K562 (cell line): ENCODE measurements at regions not wholly inside any gene's neighbourhood (a gene's known extent, or its start where the extent isn't known, plus 50 kb on each side); places are given as distances from the start of the nearest gene placed in this dataset.

Source experiments
- ATAC-seq: fragments of 200-7000 bp; cut with Tn5 transposase; 3 replicates; pipeline ENCODE4 v1.9.1; 2020; ENCODE audit warnings: moderate library complexity
- BruUV-seq: library from RNA; stranded (reverse); fragments of 400-500 nt; replicated peaks from 2 replicates; lab custom pipeline; 2021; lab: Mats Ljungman, UMichigan
- CTCF ChIA-PET: fragments of 300-600 bp; formaldehyde crosslinking; extraction: SDS; loops from one replicate; lab custom pipeline; 2021; ENCODE audit warnings: low intra/inter-chr PET ratio; lab: Yijun Ruan, JAX
- POLR2A ChIA-PET: fragments of 300-600, 350-650 bp; sonication (Branson Sonifier 250); formaldehyde crosslinking; extraction: SDS; loops from one replicate; lab custom pipeline; 2021; ENCODE audit warnings: antibody characterized with exemption, inconsistent platforms; lab: Yijun Ruan, JAX
- DNase-seq, 4 experiments: peaks; one replicate each; pipeline versions ENCODE4 v3.0.0 to v3.0.0-alpha.2; 2011 to 2018; ENCODE audit warnings: low spot score in 3 of 4, mixed read lengths in 3 of 4; ENCODE audit errors: extremely low read depth in 1 of 4
- FAIRE-seq: peaks from 2 replicates; lab custom pipeline; 2011; peaks lifted over from hg19 to GRCh38; lab: Jason Lieb, UNC
- H2AFZ ChIP-seq: 2 replicates; pipeline ENCODE4 v1.6.0; 2011; ENCODE audit warnings: low read depth, low read length, control low read depth, inconsistent platforms
- H3K27ac ChIP-seq: fragments of 200-600 bp; 3 replicates; pipeline ENCODE4 v1.8.0; 2011; ENCODE audit warnings: low read depth, mild to moderate bottlenecking, control low read depth, inconsistent platforms, low read length, moderate library complexity, mixed read lengths; ENCODE audit errors: extremely low read depth
- H3K27me3 ChIP-seq, 2 experiments: fragments of 300-600 bp in 1 of 2; 2 replicates in 1 of 2; 3 replicates in 1 of 2; pipeline versions ENCODE4 v1.6.0 to v1.8.0; 2011; ENCODE audit warnings: inconsistent platforms in 2 of 2, low read length in 2 of 2, mild to moderate bottlenecking in 1 of 2, mixed read lengths in 1 of 2, moderate library complexity in 1 of 2; ENCODE audit not compliant: control insufficient read depth in 2 of 2, insufficient read depth in 2 of 2
- H3K36me3 ChIP-seq: fragments of 300-600 bp; 3 replicates; pipeline ENCODE4 v1.8.0; 2011; ENCODE audit warnings: mild to moderate bottlenecking, low read length, inconsistent platforms; ENCODE audit not compliant: control insufficient read depth, insufficient read depth
- H3K4me1 ChIP-seq, 2 experiments: fragments of 200-600 bp in 1 of 2; replicated peaks in 1 of 2; 2 replicates in 1 of 2; 3 replicates in 1 of 2; pipeline versions ENCODE4 v1.5.1 to v1.8.0; 2011; ENCODE audit warnings: inconsistent platforms in 2 of 2, low read length in 2 of 2, mild to moderate bottlenecking in 1 of 2, mixed read lengths in 1 of 2, moderate library complexity in 1 of 2; ENCODE audit not compliant: control insufficient read depth in 2 of 2, insufficient read depth in 2 of 2
- H3K4me2 ChIP-seq: 2 replicates; pipeline ENCODE4 v1.6.1; 2011; ENCODE audit warnings: low read length, control low read depth, inconsistent platforms, mixed read lengths; ENCODE audit not compliant: insufficient read depth
- H3K4me3 ChIP-seq: fragments of 200-600 bp; sonication (generic), shearing (Covaris generic); 2 replicates; pipeline ENCODE4 v1.5.1; 2016; ENCODE audit warnings: control low read depth, inconsistent platforms
- H3K79me2 ChIP-seq: fragments of 200-600 bp; 3 replicates; pipeline ENCODE4 v1.8.0; 2011; ENCODE audit warnings: low read length, inconsistent platforms; ENCODE audit not compliant: control insufficient read depth, insufficient read depth
- H3K9ac ChIP-seq, 2 experiments: 2 replicates each; pipeline versions ENCODE4 v1.6.0 to v1.6.1; 2011; ENCODE audit warnings: low read depth in 2 of 2, low read length in 2 of 2, control low read depth in 1 of 2, inconsistent platforms in 1 of 2, mild to moderate bottlenecking in 1 of 2, mixed read lengths in 1 of 2; ENCODE audit not compliant: insufficient read depth in 1 of 2
- H3K9me1 ChIP-seq: one replicate; pipeline ENCODE4 v1.6.0; 2011; ENCODE audit warnings: inconsistent platforms, mild to moderate bottlenecking, low read length, moderate library complexity; ENCODE audit not compliant: control insufficient read depth, insufficient read depth
- H3K9me3 ChIP-seq: replicated peaks from 2 replicates; pipeline ENCODE4 v1.5.1; 2011; ENCODE audit warnings: low read depth, low read length, inconsistent platforms; ENCODE audit not compliant: control insufficient read depth, insufficient read depth
- H4K20me1 ChIP-seq: replicated peaks from 2 replicates; pipeline ENCODE4 v1.6.1; 2011; ENCODE audit warnings: low read length, inconsistent platforms, mixed read lengths; ENCODE audit not compliant: control insufficient read depth, insufficient read depth
- ATF7 ChIP-seq: fragments of 450-650 bp; IDR thresholded peaks from 2 replicates; pipeline ENCODE4 v1.7.1; 2014; ENCODE audit warnings: mild to moderate bottlenecking, moderate library complexity
- BRCA1 ChIP-seq, 2 experiments: fragments of 450-650 bp in 1 of 2; sonication (generic) in 1 of 2; formaldehyde crosslinking in 1 of 2; IDR thresholded peaks; 2 replicates each; pipeline versions ENCODE4 v1.5.0 to v1.6.1; 2017 to 2020; ENCODE audit warnings: mild to moderate bottlenecking in 1 of 2, missing genetic modification reagents in 1 of 2
- CHCHD3 ChIP-seq: fragments of 250-450 bp; sonication (Bioruptor Pico); IDR thresholded peaks from 2 replicates; pipeline ENCODE4 v2.1.2; 2022; ENCODE audit warnings: mild to moderate bottlenecking
- EGR1 ChIP-seq: fragments of 450-650 bp; conservative IDR thresholded peaks from 2 replicates; pipeline ENCODE4 v1.6.1; 2017; ENCODE audit warnings: mild to moderate bottlenecking
- ELF1 ChIP-seq: fragments of 200-800 bp; sonication (Bioruptor generic); IDR thresholded peaks from 2 replicates; pipeline ENCODE4 v1.6.1; 2016; ENCODE audit warnings: missing genetic modification characterization, missing compliant biosample characterization
- FOXK1 ChIP-seq: sonication (generic); formaldehyde crosslinking; IDR thresholded peaks from 2 replicates; pipeline ENCODE4 v1.8.0; 2022; ENCODE audit warnings: missing genetic modification reagents, mild to moderate bottlenecking, borderline replicate concordance
- KHSRP ChIP-seq: fragments of 450-650 bp; IDR thresholded peaks from 2 replicates; pipeline ENCODE4 v1.6.1; 2017
- KLF10 ChIP-seq: fragments of 250-450 bp; sonication (Bioruptor Pico); IDR thresholded peaks from 2 replicates; pipeline ENCODE4 v1.6.1; 2021; ENCODE audit warnings: matching md5 sums
- MBD2 ChIP-seq: sonication (generic); IDR thresholded peaks from 2 replicates; pipeline ENCODE4 v1.6.1; 2016; ENCODE audit warnings: low read depth, borderline replicate concordance
- MECOM ChIP-seq: fragments of 250-450 bp; sonication (Bioruptor Pico); IDR thresholded peaks from 2 replicates; pipeline ENCODE4 v1.8.0; 2022; ENCODE audit warnings: inconsistent platforms
- POLR3G ChIP-seq: IDR thresholded peaks from 2 replicates; pipeline ENCODE4 v1.6.1; 2011; ENCODE audit not compliant: insufficient read length, insufficient replicate concordance; ENCODE audit errors: extremely low read depth
- TARDBP ChIP-seq: fragments of 450-650 bp; IDR thresholded peaks from 2 replicates; pipeline ENCODE4 v1.6.1; 2016
- TFAP4 ChIP-seq: sonication (generic); formaldehyde crosslinking; IDR thresholded peaks from 2 replicates; pipeline ENCODE4 v1.8.0; 2022; ENCODE audit warnings: missing genetic modification reagents, mild to moderate bottlenecking, moderate library complexity, borderline replicate concordance
- ZFP30 ChIP-seq: fragments of 250-450 bp; sonication (Bioruptor Pico); IDR thresholded peaks from 2 replicates; pipeline ENCODE4 v1.8.0; 2022; ENCODE audit warnings: moderate library complexity, mild to moderate bottlenecking, inconsistent platforms, borderline replicate concordance
- ZNF143 ChIP-seq: sonication (generic); formaldehyde crosslinking; IDR thresholded peaks from 2 replicates; pipeline ENCODE4 v1.9.0; 2022; ENCODE audit warnings: mild to moderate bottlenecking, missing genetic modification reagents
- ZNF445 ChIP-seq: fragments of 250-450 bp; sonication (Bioruptor Pico); IDR thresholded peaks from 2 replicates; pipeline ENCODE4 v1.4.0; 2020; ENCODE audit warnings: low read depth, mild to moderate bottlenecking, moderate library complexity
- ZNF830 ChIP-seq: fragments of 250-450 bp; sonication (Bioruptor Pico); IDR thresholded peaks from 2 replicates; pipeline ENCODE4 v1.5.0; 2021; ENCODE audit warnings: mild to moderate bottlenecking
- whole genome bisulfite sequencing: fragments of 100-300 bp; shearing (Covaris generic); methylation state at CpG from one replicate; pipeline ENCODE4 v1.1.6; 2016; ENCODE audit warnings: low coverage, mixed read lengths; ENCODE audit not compliant: insufficient coverage; ENCODE audit errors: missing lambda C conversion rate; 5-methylcytosine and 5-hydroxymethylcytosine counted together
- in situ Hi-C: fragments of 300-500 bp; cut with MboI; formaldehyde crosslinking; loops from 4 replicates; pipeline ENCODE4 v1.15.0; 2018; ENCODE audit warnings: inconsistent platforms, mixed read lengths
- intact Hi-C: fragments of 100-400 bp; cut with micrococcal nuclease; formaldehyde crosslinking; loops from 2 replicates; pipeline ENCODE4 v1.14.2; 2022
- TF ChIP-seq, protein P1 (sequence below): fragments of 250-450 bp; sonication (Bioruptor Pico); IDR thresholded peaks from 2 replicates; pipeline ENCODE4 v1.8.0; 2022; ENCODE audit warnings: moderate library complexity, mild to moderate bottlenecking, inconsistent platforms
- TF ChIP-seq, protein P2 (sequence below): fragments of 250-450 bp; sonication (Bioruptor Pico); IDR thresholded peaks from 2 replicates; pipeline ENCODE4 v1.4.0; 2020; ENCODE audit warnings: borderline replicate concordance
- TF ChIP-seq, protein P3 (sequence below): sonication (generic); IDR thresholded peaks from 2 replicates; pipeline ENCODE4 v1.6.1; 2016

- H3K27ac ChIP-seq, result no peak overlapping the region
- ChIA-PET POLR2A (no interaction called here), CTCF (no interaction called here)
- no peak overlapping the region for H3K4me3 ChIP-seq
- TF ChIP-seq ELF1 (tag) (no peak), EGR1 (no peak), MBD2 (no peak), ATF7 (no peak), TFAP4 (CRISPR knock-in tag) (no peak), ZFP30 (CRISPR knock-in tag) (no peak), POLR3G (no peak), TARDBP (no peak), FOXK1 (no peak), ZNF830 (CRISPR knock-in tag) (no peak), ZNF445 (CRISPR knock-in tag) (no peak), MECOM (no peak), CHCHD3 (CRISPR knock-in tag) (no peak), KLF10 (no peak), KHSRP (no peak), BRCA1 (IDR thresholded peaks at IDR 0.05) (no peak), BRCA1 (CRISPR knock-in tag; IDR thresholded peaks at IDR 0.05) (no peak), ZNF143 (CRISPR knock-in tag) (no peak)
- TF ChIP-seq, protein P1, sequence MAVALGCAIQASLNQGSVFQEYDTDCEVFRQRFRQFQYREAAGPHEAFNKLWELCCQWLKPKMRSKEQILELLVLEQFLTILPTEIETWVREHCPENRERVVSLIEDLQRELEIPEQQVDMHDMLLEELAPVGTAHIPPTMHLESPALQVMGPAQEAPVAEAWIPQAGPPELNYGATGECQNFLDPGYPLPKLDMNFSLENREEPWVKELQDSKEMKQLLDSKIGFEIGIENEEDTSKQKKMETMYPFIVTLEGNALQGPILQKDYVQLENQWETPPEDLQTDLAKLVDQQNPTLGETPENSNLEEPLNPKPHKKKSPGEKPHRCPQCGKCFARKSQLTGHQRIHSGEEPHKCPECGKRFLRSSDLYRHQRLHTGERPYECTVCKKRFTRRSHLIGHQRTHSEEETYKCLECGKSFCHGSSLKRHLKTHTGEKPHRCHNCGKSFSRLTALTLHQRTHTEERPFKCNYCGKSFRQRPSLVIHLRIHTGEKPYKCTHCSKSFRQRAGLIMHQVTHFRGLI (CRISPR knock-in tag), result no peak
- TF ChIP-seq, protein P2, sequence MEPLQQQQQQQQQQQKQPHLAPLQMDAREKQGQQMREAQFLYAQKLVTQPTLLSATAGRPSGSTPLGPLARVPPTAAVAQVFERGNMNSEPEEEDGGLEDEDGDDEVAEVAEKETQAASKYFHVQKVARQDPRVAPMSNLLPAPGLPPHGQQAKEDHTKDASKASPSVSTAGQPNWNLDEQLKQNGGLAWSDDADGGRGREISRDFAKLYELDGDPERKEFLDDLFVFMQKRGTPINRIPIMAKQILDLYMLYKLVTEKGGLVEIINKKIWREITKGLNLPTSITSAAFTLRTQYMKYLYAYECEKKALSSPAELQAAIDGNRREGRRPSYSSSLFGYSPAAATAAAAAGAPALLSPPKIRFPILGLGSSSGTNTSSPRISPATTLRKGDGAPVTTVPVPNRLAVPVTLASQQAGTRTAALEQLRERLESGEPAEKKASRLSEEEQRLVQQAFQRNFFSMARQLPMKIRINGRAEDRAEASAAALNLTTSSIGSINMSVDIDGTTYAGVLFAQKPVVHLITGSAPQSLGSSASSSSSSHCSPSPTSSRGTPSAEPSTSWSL, result no peak
- TF ChIP-seq, protein P3, sequence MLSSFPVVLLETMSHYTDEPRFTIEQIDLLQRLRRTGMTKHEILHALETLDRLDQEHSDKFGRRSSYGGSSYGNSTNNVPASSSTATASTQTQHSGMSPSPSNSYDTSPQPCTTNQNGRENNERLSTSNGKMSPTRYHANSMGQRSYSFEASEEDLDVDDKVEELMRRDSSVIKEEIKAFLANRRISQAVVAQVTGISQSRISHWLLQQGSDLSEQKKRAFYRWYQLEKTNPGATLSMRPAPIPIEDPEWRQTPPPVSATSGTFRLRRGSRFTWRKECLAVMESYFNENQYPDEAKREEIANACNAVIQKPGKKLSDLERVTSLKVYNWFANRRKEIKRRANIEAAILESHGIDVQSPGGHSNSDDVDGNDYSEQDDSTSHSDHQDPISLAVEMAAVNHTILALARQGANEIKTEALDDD, result no peak
- H3K4me1 ChIP-seq, result no peaks in the 10 kb centered on the region
- no peaks in the 10 kb centered on the region for H3K36me3 ChIP-seq
- intact Hi-C loops (no loop called here), in situ Hi-C loops (no loop called here)
- H3K79me2 ChIP-seq, result no peaks in the 10 kb centered on the region
- H3K27me3 ChIP-seq, result no peaks in the 10 kb centered on the region
- no peak overlapping the region for H3K4me2 ChIP-seq
- no peak overlapping the region for H2AFZ ChIP-seq
- no TSS peak for BruUV-seq
- no peaks in the 10 kb centered on the region for H4K20me1 ChIP-seq
- H3K9me3 ChIP-seq, result no peaks in the 10 kb centered on the region
- DNase-seq, result no peak
- no peak overlapping the region for H3K9ac ChIP-seq
- no peak for FAIRE-seq
- WGBS, result 0% methylated on average over 2 of the region's 2 CpGs
- no peaks in the 10 kb centered on the region for H3K9me1 ChIP-seq
- no peak for ATAC-seq
Observed at GRCh38 chr18:69109686-69110085, 291.0 kb upstream of the DOK6 start.
